Activated CD8-positive, alpha-beta memory T cell treated with anti-CD3 and anti-CD28 coated beads, Interleukin-2, amount 10 ng/mL, durations not matched to agents 7 days and 5 days (primary cell): ENCODE measurements at regions not wholly inside any gene's neighbourhood (a gene's known extent, or its start where the extent isn't known, plus 50 kb on each side); places are given as distances from the start of the nearest gene placed in this dataset.

ENCODE experiments used
- ATAC-seq: fragments of 150-1000 bp; cut with Tn5 transposase; one replicate; pipeline ENCODE4 v1.10.0; 2021; ENCODE audit warnings: moderate library complexity
- CTCF ChIA-PET: fragments of 350-600 bp; sonication (Branson Sonifier 250); formaldehyde crosslinking; loops from one replicate; lab custom pipeline; 2021; ENCODE audit warnings: antibody characterized with exemption; lab: Charles Lee
- DNase-seq: peaks from one replicate; pipeline ENCODE4 v3.0.0-alpha.2; 2020
- H3K27ac Mint-ChIP-seq: one replicate; pipeline ENCODE4 v1.8.0; 2021; ENCODE audit warnings: mild to moderate bottlenecking, mixed read lengths
- H3K27me3 Mint-ChIP-seq: one replicate; pipeline ENCODE4 v1.8.0; 2021; ENCODE audit warnings: mixed read lengths
- H3K36me3 Mint-ChIP-seq: one replicate; pipeline ENCODE4 v1.8.0; 2021; ENCODE audit warnings: mild to moderate bottlenecking, mixed read lengths
- H3K4me1 Mint-ChIP-seq: one replicate; pipeline ENCODE4 v1.8.0; 2021; ENCODE audit warnings: mixed read lengths
- H3K4me3 Mint-ChIP-seq: one replicate; pipeline ENCODE4 v1.8.0; 2021; ENCODE audit warnings: mild to moderate bottlenecking, moderate library complexity, mixed read lengths
- H3K9me3 Mint-ChIP-seq: one replicate; pipeline ENCODE4 v1.8.0; 2022; ENCODE audit warnings: low read depth, mixed read lengths

DNA sequence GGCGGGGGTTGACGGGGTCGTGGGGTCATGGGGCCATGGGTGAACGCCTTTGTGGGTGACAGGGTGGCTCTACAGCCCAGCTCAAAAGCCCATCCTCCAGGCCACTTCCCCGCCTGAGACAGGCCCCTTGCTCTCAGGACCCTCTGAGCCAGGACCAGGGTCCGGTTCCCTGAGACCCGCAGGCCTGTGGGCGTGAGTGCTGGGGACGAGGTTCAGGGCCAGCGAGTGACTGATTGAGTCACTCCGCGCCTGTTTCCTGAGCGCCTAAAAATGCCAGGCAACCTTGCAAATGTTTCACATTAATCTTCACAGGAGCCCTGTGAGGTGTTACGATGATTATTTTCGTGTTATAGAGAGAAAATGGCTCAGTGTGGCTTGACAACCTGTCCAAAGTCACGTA lies 97.8 kb downstream of the ZNF674 start:
- Mint-ChIP-seq H3K27me3 (no peaks in the 10 kb centered on the region), H3K9me3 (no peaks in the 10 kb centered on the region), H3K4me3 (peak overlapping the region; percentile 80), H3K4me1 (peaks cover 28% of the 10 kb centered on the region), H3K27ac (peak overlapping the region; percentile 89), H3K36me3 (peaks cover 22% of the 10 kb centered on the region)
- DNase-seq (no peak), ATAC-seq (no peak)
- CTCF ChIA-PET: no interaction called here

DNA sequence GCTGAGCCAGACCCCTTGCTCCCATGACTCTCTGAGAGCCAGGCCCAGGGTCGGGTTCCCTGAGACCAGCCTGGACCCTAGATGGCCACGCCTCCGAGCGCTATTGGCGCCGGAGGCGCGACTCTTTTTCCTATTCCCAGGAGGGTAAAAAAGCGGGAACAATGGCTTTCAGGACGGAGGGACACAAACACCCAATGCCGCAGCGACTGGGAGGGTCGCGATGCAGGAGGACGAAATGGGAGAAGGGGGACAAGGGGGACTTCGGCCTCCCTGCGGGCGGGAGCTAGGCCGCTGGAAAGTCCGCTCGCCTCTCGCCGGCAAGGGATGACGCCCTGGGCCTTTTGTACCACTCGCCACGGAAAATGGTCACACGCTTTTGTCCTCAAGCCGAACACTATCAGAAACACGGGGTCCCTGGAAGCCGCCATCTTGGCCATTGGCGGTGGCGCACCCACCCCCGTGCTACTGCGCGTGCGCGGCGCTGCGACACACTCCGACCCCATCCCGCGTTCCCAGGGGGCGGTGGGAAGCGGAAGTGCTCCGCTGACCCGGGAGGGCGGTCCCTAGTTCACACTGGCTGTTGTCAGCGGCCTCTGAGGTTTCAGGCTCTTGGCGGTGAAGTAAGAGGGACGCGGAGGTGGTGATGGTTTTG lies 98.4 kb downstream of the ZNF674 start:
- DNase-seq (peak; percentile 91), ATAC-seq (peak; percentile 97)
- Mint-ChIP-seq H3K27me3 (no peaks in the 10 kb centered on the region), H3K4me1 (peaks cover 24% of the 10 kb centered on the region), H3K9me3 (no peaks in the 10 kb centered on the region), H3K36me3 (peaks cover 17% of the 10 kb centered on the region), H3K4me3 (peak overlapping the region; percentile 80), H3K27ac (peak overlapping the region; percentile 89)
- CTCF ChIA-PET: no interaction called here

- H3K36me3 Mint-ChIP-seq: peaks cover 3% of the 10 kb centered on the region
- no peak overlapping the region for H3K4me3 Mint-ChIP-seq
- no peaks in the 10 kb centered on the region for H3K27me3 Mint-ChIP-seq
- CTCF ChIA-PET: no interaction called here
- no peak overlapping the region for H3K27ac Mint-ChIP-seq
- H3K9me3 Mint-ChIP-seq: no peaks in the 10 kb centered on the region
- H3K4me1 Mint-ChIP-seq: peaks cover 19% of the 10 kb centered on the region
- DNase-seq (no peak), ATAC-seq (no peak)
These were observed 101.2 kb downstream of the ZNF674 start for GRCh38 chrX:46444011-46444410.

DNA sequence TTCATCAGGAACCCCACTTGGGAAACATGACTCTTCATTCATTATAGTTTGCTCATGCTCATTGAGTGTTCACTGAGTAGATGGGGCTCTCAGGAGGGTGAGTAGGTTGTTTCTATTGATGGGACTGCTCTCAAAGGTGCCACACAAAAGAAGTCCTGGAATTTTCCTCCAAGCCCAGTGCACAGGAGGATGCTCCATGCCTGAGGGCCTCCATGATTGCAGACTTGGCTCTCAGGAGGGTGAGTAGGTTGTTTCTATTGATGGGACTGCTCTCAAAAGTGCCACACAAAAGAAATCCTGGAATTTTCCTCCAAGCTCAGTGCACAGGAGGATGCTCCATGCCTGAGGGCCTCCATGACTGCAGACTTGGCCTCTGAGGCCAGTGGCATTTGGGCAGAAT lies 108.5 kb downstream of the ZNF674 start:
- H3K27me3 Mint-ChIP-seq: no peaks in the 10 kb centered on the region
- H3K4me3 Mint-ChIP-seq: no peak overlapping the region
- no peaks in the 10 kb centered on the region for H3K4me1 Mint-ChIP-seq
- DNase-seq (no peak), ATAC-seq (no peak)
- H3K9me3 Mint-ChIP-seq: no peaks in the 10 kb centered on the region
- H3K27ac Mint-ChIP-seq: no peak overlapping the region
- no peaks in the 10 kb centered on the region for H3K36me3 Mint-ChIP-seq
- CTCF ChIA-PET: no interaction called here

- Mint-ChIP-seq H3K27ac (no peak overlapping the region), H3K4me1 (no peaks in the 10 kb centered on the region), H3K27me3 (no peaks in the 10 kb centered on the region), H3K9me3 (no peaks in the 10 kb centered on the region), H3K4me3 (no peak overlapping the region), H3K36me3 (no peaks in the 10 kb centered on the region)
- no peak for ATAC-seq
- CTCF ChIA-PET: no interaction called here
- DNase-seq: no peak
These were observed 111.3 kb downstream of the ZNF674 start for GRCh38 chrX:46433892-46434291.

- no peaks in the 10 kb centered on the region for H3K9me3 Mint-ChIP-seq
- CTCF ChIA-PET: interaction anchor here (1.2 to 2.3 kb wide), 8 partner anchors 10 to 894 kb away, joined by 3 to 8 read pairs (median 4); no protein-coding TSS in a partner anchor
- ATAC-seq: no peak
- H3K27me3 Mint-ChIP-seq: no peaks in the 10 kb centered on the region
- peak; percentile 66 for DNase-seq
- H3K27ac Mint-ChIP-seq: no peak overlapping the region
- H3K4me1 Mint-ChIP-seq: no peaks in the 10 kb centered on the region
- no peaks in the 10 kb centered on the region for H3K36me3 Mint-ChIP-seq
- no peak overlapping the region for H3K4me3 Mint-ChIP-seq
These were observed 136.4 kb downstream of the ZNF674 start for GRCh38 chrX:46408553-46409407.

DNA sequence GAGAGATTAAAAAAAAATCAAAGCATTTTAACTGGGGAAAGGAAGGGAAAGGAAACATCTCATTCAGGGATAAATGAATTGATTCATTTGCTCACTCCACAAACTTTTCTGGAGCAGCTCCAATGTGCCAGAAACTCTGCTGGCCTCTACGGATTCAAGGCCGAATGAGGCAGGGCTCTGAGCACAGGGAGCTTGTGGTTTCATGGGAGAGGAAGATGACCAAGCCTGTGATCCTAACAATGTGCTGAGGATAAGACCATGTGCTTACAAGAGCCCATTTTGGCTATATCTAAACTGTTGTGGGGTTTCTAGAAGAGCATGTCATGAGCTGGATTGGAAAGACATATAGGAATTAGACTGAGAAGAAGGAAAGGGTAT lies 137.5 kb downstream of the ZNF674 start:
- CTCF ChIA-PET: interaction anchor here (1.3 to 2.3 kb wide), 6 partner anchors 21 to 893 kb away, joined by 3 to 8 read pairs (median 5); no protein-coding TSS in a partner anchor
- DNase-seq (no peak), ATAC-seq (no peak)
- Mint-ChIP-seq H3K36me3 (no peaks in the 10 kb centered on the region), H3K27me3 (no peaks in the 10 kb centered on the region), H3K4me1 (no peaks in the 10 kb centered on the region), H3K4me3 (no peak overlapping the region), H3K27ac (no peak overlapping the region), H3K9me3 (no peaks in the 10 kb centered on the region)

- H3K4me3 Mint-ChIP-seq: no peak overlapping the region
- no peaks in the 10 kb centered on the region for H3K4me1 Mint-ChIP-seq
- ATAC-seq (no peak), DNase-seq (no peak)
- no peaks in the 10 kb centered on the region for H3K27me3 Mint-ChIP-seq
- H3K27ac Mint-ChIP-seq: no peak overlapping the region
- no peaks in the 10 kb centered on the region for H3K9me3 Mint-ChIP-seq
- CTCF ChIA-PET: interaction anchor here (1.3 to 2.3 kb wide), 5 partner anchors 21 to 891 kb away, joined by 3 to 8 read pairs (median 5); no protein-coding TSS in a partner anchor
- no peaks in the 10 kb centered on the region for H3K36me3 Mint-ChIP-seq
These were observed 138.0 kb downstream of the ZNF674 start for GRCh38 chrX:46407036-46407752.

- no peak overlapping the region for H3K27ac Mint-ChIP-seq
- H3K36me3 Mint-ChIP-seq: peaks cover 2% of the 10 kb centered on the region
- H3K4me1 Mint-ChIP-seq: no peaks in the 10 kb centered on the region
- ATAC-seq (no peak), DNase-seq (no peak)
- no peaks in the 10 kb centered on the region for H3K9me3 Mint-ChIP-seq
- H3K27me3 Mint-ChIP-seq: no peaks in the 10 kb centered on the region
- H3K4me3 Mint-ChIP-seq: no peak overlapping the region
- CTCF ChIA-PET: no interaction called here
These were observed 140.4 kb downstream of the ZNF674 start for GRCh38 chrX:46404774-46405173.

DNA sequence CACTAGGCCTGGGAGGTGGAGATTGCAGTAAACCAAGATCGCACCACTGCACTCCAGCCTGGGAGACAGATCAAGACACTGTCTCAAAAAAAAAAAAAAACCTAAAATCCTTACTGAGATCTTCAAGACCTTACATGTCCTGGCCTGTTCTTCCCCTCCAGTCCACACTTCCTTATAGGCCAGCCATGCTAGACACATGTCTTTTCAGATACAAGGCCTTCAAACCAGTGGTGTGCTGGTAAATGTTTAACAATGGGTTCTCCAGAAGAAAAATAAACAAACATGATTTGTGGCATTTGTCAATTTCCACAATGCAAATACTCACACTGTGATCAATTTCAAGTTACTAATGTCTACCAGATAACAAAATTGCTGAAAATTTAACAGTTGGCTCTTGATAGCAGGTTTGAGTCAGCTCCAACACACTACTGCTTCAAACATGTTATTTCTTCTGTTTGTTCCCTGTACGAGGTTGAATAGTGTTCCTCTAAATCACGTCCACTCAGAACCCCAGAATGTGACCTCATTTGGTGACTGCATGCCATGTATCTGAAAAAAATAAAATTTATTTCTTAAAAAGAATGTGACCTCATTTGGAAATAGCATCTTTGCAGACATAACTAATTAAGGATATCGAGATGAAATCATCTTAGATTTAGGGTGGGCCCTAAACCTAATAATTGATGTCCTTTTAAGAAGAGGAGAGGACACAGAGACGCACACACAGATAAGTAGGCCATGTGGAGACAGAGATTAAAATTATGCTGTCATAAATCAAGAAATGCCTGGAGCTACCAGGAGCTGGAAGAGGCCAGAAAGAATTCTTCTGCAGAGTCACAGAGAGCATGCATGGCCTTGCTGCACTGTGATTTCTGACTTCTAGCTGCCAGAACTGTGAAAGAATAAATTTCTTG lies 144.4 kb downstream of the ZNF674 start:
- Mint-ChIP-seq H3K27ac (no peak overlapping the region), H3K36me3 (peaks cover 2% of the 10 kb centered on the region), H3K4me3 (no peak overlapping the region), H3K4me1 (no peaks in the 10 kb centered on the region), H3K27me3 (no peaks in the 10 kb centered on the region), H3K9me3 (peaks cover 2% of the 10 kb centered on the region)
- CTCF ChIA-PET: no interaction called here
- ATAC-seq (no peak), DNase-seq (no peak)

DNA sequence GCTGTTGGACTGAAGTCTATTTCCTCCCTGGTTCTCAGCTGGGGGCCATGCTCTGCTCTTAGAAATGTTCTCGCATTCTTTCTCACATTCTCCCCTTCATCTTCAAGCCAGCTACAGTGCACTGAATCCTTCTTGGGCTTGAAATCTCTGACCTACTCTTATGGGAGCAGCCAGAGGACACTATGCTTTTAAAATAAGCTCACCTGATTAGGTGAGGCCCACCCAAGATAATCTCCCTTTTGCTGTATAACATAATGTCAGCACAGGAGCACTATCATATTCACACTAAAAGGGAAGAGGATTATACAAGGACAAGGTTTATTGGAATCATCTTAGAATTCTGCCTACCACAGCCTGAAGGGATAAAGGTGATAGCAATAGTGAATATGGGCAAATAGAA lies 146.3 kb downstream of the ZNF674 start:
- Mint-ChIP-seq H3K4me3 (no peak overlapping the region), H3K9me3 (peaks cover 2% of the 10 kb centered on the region), H3K36me3 (peaks cover 2% of the 10 kb centered on the region), H3K27ac (no peak overlapping the region), H3K4me1 (no peaks in the 10 kb centered on the region), H3K27me3 (no peaks in the 10 kb centered on the region)
- CTCF ChIA-PET: interaction anchor here (1.2 kb wide), 1 partner anchor 10 kb away, joined by 3 read pairs; no protein-coding TSS in a partner anchor
- no peak for ATAC-seq
- DNase-seq: no peak

DNA sequence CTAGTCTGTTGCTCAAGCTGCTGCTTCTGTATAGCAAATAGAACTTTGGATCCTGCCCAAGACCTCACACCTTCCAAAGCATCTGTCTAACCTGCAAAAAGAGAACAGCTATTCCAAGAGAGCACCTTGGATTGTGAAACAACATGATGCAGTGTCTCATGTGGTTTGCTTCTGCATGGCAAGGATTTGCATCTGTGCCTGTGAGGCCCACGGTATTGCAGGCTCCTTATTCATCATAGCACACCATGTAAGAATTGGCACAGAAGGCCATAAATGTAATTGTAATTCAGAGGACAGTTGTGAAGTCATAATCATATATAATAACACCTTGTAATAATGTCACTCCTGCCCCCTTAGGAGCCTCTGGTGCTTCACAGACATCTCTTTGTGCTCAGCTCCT lies 147.1 kb downstream of the ZNF674 start:
- ATAC-seq (no peak), DNase-seq (no peak)
- no peaks in the 10 kb centered on the region for H3K4me1 Mint-ChIP-seq
- no peak overlapping the region for H3K4me3 Mint-ChIP-seq
- CTCF ChIA-PET: no interaction called here
- H3K27me3 Mint-ChIP-seq: no peaks in the 10 kb centered on the region
- H3K36me3 Mint-ChIP-seq: peaks cover 2% of the 10 kb centered on the region
- peaks cover 2% of the 10 kb centered on the region for H3K9me3 Mint-ChIP-seq
- H3K27ac Mint-ChIP-seq: no peak overlapping the region
